WTC11 (cell line): ENCODE measurements at regions not wholly inside any gene's neighbourhood (a gene's known extent, or its start where the extent isn't known, plus 50 kb on each side); places are given as distances from the start of the nearest gene placed in this dataset.

Experiments used
- ATAC-seq: fragments of 200-7000 bp; cut with Tn5 transposase; 2 replicates; pipeline ENCODE4 v1.10.0; 2021; ENCODE audit warnings: mild to moderate bottlenecking, moderate library complexity
- CTCF ChIA-PET: fragments of 300-600 bp; sonication (Branson Sonifier 250); formaldehyde crosslinking; loops from one replicate; lab custom pipeline; 2021; ENCODE audit warnings: antibody characterized with exemption; lab: Charles Lee
- POLR2A ChIA-PET: fragments of 350-600 bp; sonication (Branson Sonifier 250); formaldehyde crosslinking; loops from one replicate; lab custom pipeline; 2021; ENCODE audit warnings: antibody characterized with exemption; lab: Charles Lee
- DNase-seq: peaks from one replicate; pipeline ENCODE4 v3.0.0; 2021; ENCODE audit warnings: low spot score
- H3K27ac Mint-ChIP-seq: 2 replicates; pipeline ENCODE4 v1.8.0; 2021; ENCODE audit warnings: mixed read lengths
- H3K27me3 Mint-ChIP-seq: 2 replicates; pipeline ENCODE4 v1.8.0; 2021; ENCODE audit warnings: low read depth, mild to moderate bottlenecking, moderate library complexity, mixed read lengths
- H3K36me3 Mint-ChIP-seq: 2 replicates; pipeline ENCODE4 v1.8.0; 2021; ENCODE audit warnings: mixed read lengths
- H3K4me1 Mint-ChIP-seq: 2 replicates; pipeline ENCODE4 v1.8.0; 2022; ENCODE audit warnings: mixed read lengths
- H3K4me3 Mint-ChIP-seq: 2 replicates; pipeline ENCODE4 v1.8.0; 2021; ENCODE audit warnings: mild to moderate bottlenecking, moderate library complexity, mixed read lengths
- H3K9me3 Mint-ChIP-seq: 2 replicates; pipeline ENCODE4 v1.8.0; 2021; ENCODE audit warnings: mixed read lengths
- AFF4 ChIP-seq: sonication (generic); formaldehyde crosslinking; IDR thresholded peaks from 2 replicates; pipeline ENCODE4 v1.8.1; 2023; ENCODE audit warnings: mild to moderate bottlenecking, missing genetic modification reagents, borderline replicate concordance
- CTCF ChIP-seq: fragments of 200-600 bp; IDR thresholded peaks from 2 replicates; pipeline ENCODE4 v1.8.0; 2022; ENCODE audit warnings: antibody characterized with exemption
- ERG ChIP-seq: fragments of 250-450 bp; sonication (Bioruptor Pico); IDR thresholded peaks from 2 replicates; pipeline ENCODE4 v1.8.0; 2021; ENCODE audit warnings: mild to moderate bottlenecking
- ESRRA ChIP-seq: sonication (generic); formaldehyde crosslinking; IDR thresholded peaks from 2 replicates; pipeline ENCODE4 v1.8.1; 2022; ENCODE audit warnings: mild to moderate bottlenecking, missing genetic modification reagents, borderline replicate concordance
- FOXK1 ChIP-seq: sonication (generic); formaldehyde crosslinking; IDR thresholded peaks from 2 replicates; pipeline ENCODE4 v1.8.0; 2022; ENCODE audit warnings: mild to moderate bottlenecking, moderate library complexity, missing genetic modification reagents
- GABPB1 ChIP-seq: sonication (generic); formaldehyde crosslinking; IDR thresholded peaks from 2 replicates; pipeline ENCODE4 v1.8.1; 2023; ENCODE audit warnings: mild to moderate bottlenecking, missing genetic modification reagents
- GTF2I ChIP-seq: fragments of 250-450 bp; sonication (Bioruptor Pico); conservative IDR thresholded peaks from 2 replicates; pipeline ENCODE4 v1.4.0; 2021; ENCODE audit warnings: mild to moderate bottlenecking
- HMGXB4 ChIP-seq: sonication (generic); formaldehyde crosslinking; IDR thresholded peaks from 2 replicates; pipeline ENCODE4 v1.8.1; 2023; ENCODE audit warnings: mild to moderate bottlenecking, moderate library complexity, missing genetic modification reagents
- NFE2L1 ChIP-seq: sonication (generic); formaldehyde crosslinking; IDR thresholded peaks from 2 replicates; pipeline ENCODE4 v1.8.1; 2023; ENCODE audit warnings: missing genetic modification reagents
- NR3C1 ChIP-seq: sonication (generic); formaldehyde crosslinking; conservative IDR thresholded peaks from 2 replicates; pipeline ENCODE4 v1.8.1; 2023; ENCODE audit warnings: low read depth, mild to moderate bottlenecking, missing genetic modification reagents
- SMAD3 ChIP-seq: sonication (generic); formaldehyde crosslinking; IDR thresholded peaks from 2 replicates; pipeline ENCODE4 v1.8.0; 2022; ENCODE audit warnings: missing genetic modification reagents, mild to moderate bottlenecking, borderline replicate concordance
- SMAD4 ChIP-seq: sonication (generic); formaldehyde crosslinking; IDR thresholded peaks from 2 replicates; pipeline ENCODE4 v1.8.0; 2022; ENCODE audit warnings: mild to moderate bottlenecking, missing genetic modification reagents
- SOX15 ChIP-seq: fragments of 250-450 bp; sonication (Bioruptor Pico); IDR thresholded peaks from 2 replicates; pipeline ENCODE4 v1.9.0; 2021; ENCODE audit warnings: mild to moderate bottlenecking
- STAT6 ChIP-seq: sonication (generic); formaldehyde crosslinking; conservative IDR thresholded peaks from 2 replicates; pipeline ENCODE4 v1.8.1; 2023; ENCODE audit warnings: mild to moderate bottlenecking, low read depth, missing genetic modification reagents, moderate library complexity
- TEAD1 ChIP-seq: sonication (generic); formaldehyde crosslinking; IDR thresholded peaks from 2 replicates; pipeline ENCODE4 v1.8.0; 2022; ENCODE audit warnings: mild to moderate bottlenecking, missing genetic modification reagents
- TEAD4 ChIP-seq: sonication (generic); formaldehyde crosslinking; IDR thresholded peaks from 2 replicates; pipeline ENCODE4 v1.8.0; 2022; ENCODE audit warnings: mild to moderate bottlenecking, missing genetic modification reagents
- TP53 ChIP-seq: sonication (generic); formaldehyde crosslinking; IDR thresholded peaks from 2 replicates; pipeline ENCODE4 v1.8.1; 2023; ENCODE audit warnings: mild to moderate bottlenecking, missing genetic modification reagents
- ZNF263 ChIP-seq: sonication (generic); formaldehyde crosslinking; IDR thresholded peaks from 2 replicates; pipeline ENCODE4 v1.8.1; 2022; ENCODE audit warnings: low read depth, mild to moderate bottlenecking, moderate library complexity, missing genetic modification reagents
- ZNF512 ChIP-seq: sonication (generic); formaldehyde crosslinking; IDR thresholded peaks from 2 replicates; pipeline ENCODE4 v1.8.1; 2022; ENCODE audit warnings: missing genetic modification reagents, borderline replicate concordance
- TF ChIP-seq, protein P1 (sequence below): sonication (generic); formaldehyde crosslinking; IDR thresholded peaks from 2 replicates; pipeline ENCODE4 v1.8.1; 2023; ENCODE audit warnings: mild to moderate bottlenecking, missing genetic modification reagents

DNA sequence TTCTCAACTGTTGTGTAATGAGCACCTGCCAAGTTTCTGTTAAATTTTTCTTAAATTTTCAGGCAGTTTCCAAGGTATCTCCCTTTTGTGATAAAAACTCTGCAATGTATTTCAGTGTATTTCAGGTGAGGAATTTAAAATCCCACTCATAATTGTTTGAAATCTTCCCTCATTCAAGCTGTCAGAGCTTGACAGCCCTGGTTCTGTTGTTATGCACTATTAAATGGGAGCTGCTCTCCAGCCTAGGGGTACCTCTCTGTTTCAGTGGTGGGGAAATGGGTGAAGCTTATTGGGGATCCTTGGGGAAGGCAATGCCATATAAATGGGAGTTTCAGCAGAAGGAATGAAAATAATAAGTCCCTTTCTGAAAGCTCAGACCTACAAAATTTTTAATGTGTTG, 178.0 kb upstream of the TMCO5A start:
- Mint-ChIP-seq H3K27me3 (no peaks in the 10 kb centered on the region; the same call in 1 of the 2 replicates), H3K9me3 (peaks cover 14% of the 10 kb centered on the region), H3K36me3 (no peaks in the 10 kb centered on the region), H3K4me1 (no peaks in the 10 kb centered on the region), H3K27ac (no peak overlapping the region), H3K4me3 (no peak overlapping the region)
- ChIA-PET POLR2A (no interaction called here), CTCF (interaction anchor here (1.2 kb wide), 1 partner anchor 8 kb away, joined by 7 read pairs; no protein-coding TSS in a partner anchor)
- ATAC-seq (no peak), DNase-seq (no peak)
- TF ChIP-seq HMGXB4 (CRISPR knock-in tag) (no peak), AFF4 (CRISPR knock-in tag) (no peak), ZNF263 (CRISPR knock-in tag) (no peak), SMAD4 (CRISPR knock-in tag) (no peak), GABPB1 (CRISPR knock-in tag) (no peak), NFE2L1 (CRISPR knock-in tag) (no peak), SMAD3 (CRISPR knock-in tag) (no peak), TEAD1 (CRISPR knock-in tag) (no peak), TP53 (no peak), ERG (CRISPR knock-in tag) (no peak), ESRRA (no peak), GTF2I (CRISPR knock-in tag) (no peak), ZNF512 (CRISPR knock-in tag) (no peak)
- TF ChIP-seq, protein P1, sequence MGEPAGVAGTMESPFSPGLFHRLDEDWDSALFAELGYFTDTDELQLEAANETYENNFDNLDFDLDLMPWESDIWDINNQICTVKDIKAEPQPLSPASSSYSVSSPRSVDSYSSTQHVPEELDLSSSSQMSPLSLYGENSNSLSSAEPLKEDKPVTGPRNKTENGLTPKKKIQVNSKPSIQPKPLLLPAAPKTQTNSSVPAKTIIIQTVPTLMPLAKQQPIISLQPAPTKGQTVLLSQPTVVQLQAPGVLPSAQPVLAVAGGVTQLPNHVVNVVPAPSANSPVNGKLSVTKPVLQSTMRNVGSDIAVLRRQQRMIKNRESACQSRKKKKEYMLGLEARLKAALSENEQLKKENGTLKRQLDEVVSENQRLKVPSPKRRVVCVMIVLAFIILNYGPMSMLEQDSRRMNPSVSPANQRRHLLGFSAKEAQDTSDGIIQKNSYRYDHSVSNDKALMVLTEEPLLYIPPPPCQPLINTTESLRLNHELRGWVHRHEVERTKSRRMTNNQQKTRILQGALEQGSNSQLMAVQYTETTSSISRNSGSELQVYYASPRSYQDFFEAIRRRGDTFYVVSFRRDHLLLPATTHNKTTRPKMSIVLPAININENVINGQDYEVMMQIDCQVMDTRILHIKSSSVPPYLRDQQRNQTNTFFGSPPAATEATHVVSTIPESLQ (CRISPR knock-in tag), result no peak

- ChIA-PET CTCF (no interaction called here), POLR2A (no interaction called here)
- ATAC-seq (no peak), DNase-seq (no peak)
- Mint-ChIP-seq H3K4me1 (no peaks in the 10 kb centered on the region), H3K4me3 (no peak overlapping the region), H3K36me3 (no peaks in the 10 kb centered on the region), H3K27me3 (peaks cover 3% of the 10 kb centered on the region), H3K27ac (no peak overlapping the region), H3K9me3 (peaks cover 14% of the 10 kb centered on the region)
- no peak for TF ChIP-seq TEAD4 (CRISPR knock-in tag)
- TF ChIP-seq STAT6 (CRISPR knock-in tag), result no peak
- TF ChIP-seq NR3C1, result no peak
- TF ChIP-seq SOX15 (CRISPR knock-in tag), result no peak
- no peak for TF ChIP-seq SMAD4 (CRISPR knock-in tag)
- no peak for TF ChIP-seq FOXK1
- TF ChIP-seq CTCF, result no peak
Measured at GRCh38 chr15:37758412-37758811, 176.0 kb upstream of the TMCO5A start.
